Endothelial cell (in vitro differentiated cells): ENCODE measurements at regions not wholly inside any gene's neighbourhood (a gene's known extent, or its start where the extent isn't known, plus 50 kb on each side); places are given as distances from the start of the nearest gene placed in this dataset.
A peak's percentile ranks its signal among the peaks of the same experiment; 100 is the strongest.

Source experiments
- DNase-seq: peaks from one replicate; pipeline ENCODE4 v3.0.0; 2021; ENCODE audit warnings: low spot score
- H3K27ac Mint-ChIP-seq: one replicate; pipeline ENCODE4 v1.8.0; 2021; ENCODE audit warnings: mixed read lengths, inconsistent platforms; ENCODE audit not compliant: unreplicated experiment
- H3K27me3 Mint-ChIP-seq: one replicate; pipeline ENCODE4 v1.8.0; 2021; ENCODE audit warnings: mild to moderate bottlenecking, moderate library complexity, mixed read lengths, inconsistent platforms; ENCODE audit not compliant: unreplicated experiment
- H3K36me3 Mint-ChIP-seq: one replicate; pipeline ENCODE4 v1.8.0; 2021; ENCODE audit warnings: mild to moderate bottlenecking, low read depth, mixed read lengths, inconsistent platforms; ENCODE audit not compliant: unreplicated experiment
- H3K4me1 Mint-ChIP-seq: one replicate; pipeline ENCODE4 v1.8.0; 2021; ENCODE audit warnings: mild to moderate bottlenecking, mixed read lengths, inconsistent platforms; ENCODE audit not compliant: unreplicated experiment
- H3K4me3 Mint-ChIP-seq: one replicate; pipeline ENCODE4 v1.8.0; 2021; ENCODE audit warnings: mild to moderate bottlenecking, mixed read lengths, inconsistent platforms; ENCODE audit not compliant: unreplicated experiment
- H3K9me3 Mint-ChIP-seq: one replicate; pipeline ENCODE4 v1.8.0; 2021; ENCODE audit warnings: mixed read lengths, inconsistent platforms; ENCODE audit not compliant: unreplicated experiment
- CTCF ChIP-seq: fragments of 200-600 bp; sonication (generic); IDR thresholded peaks from one replicate; pipeline ENCODE4 v1.5.0; 2021; ENCODE audit warnings: antibody characterized with exemption; ENCODE audit not compliant: unreplicated experiment

DNA sequence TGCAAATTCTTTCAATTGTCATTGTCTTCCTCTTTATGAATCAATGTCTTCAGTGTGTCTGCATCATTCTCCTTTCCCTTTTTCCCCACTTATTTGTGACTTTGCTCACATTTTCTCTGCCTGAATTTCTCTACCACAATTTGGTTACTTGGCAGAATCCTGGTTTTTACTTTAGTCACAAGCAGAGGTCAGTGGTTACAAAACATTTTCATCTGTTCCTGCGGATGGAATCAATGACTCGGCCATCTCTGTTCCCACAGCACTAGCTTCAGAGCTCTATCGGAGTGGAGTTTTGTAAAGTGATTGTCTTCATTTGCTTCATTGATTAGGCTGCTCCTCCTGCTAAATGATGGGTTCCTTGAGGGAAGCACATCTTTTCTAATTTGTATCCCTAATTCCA lies 501.3 kb upstream of the AADAT start:
- no peak for DNase-seq
- no peak for TF ChIP-seq CTCF
- H3K27me3 Mint-ChIP-seq = no peaks in the 10 kb centered on the region
- peak overlapping the region; percentile 28 for H3K27ac Mint-ChIP-seq
- no peaks in the 10 kb centered on the region for H3K36me3 Mint-ChIP-seq
- peaks cover 20% of the 10 kb centered on the region for H3K4me1 Mint-ChIP-seq
- H3K9me3 Mint-ChIP-seq = no peaks in the 10 kb centered on the region
- H3K4me3 Mint-ChIP-seq = no peak overlapping the region

- peak; percentile 61 for TF ChIP-seq CTCF
- Mint-ChIP-seq H3K9me3 (no peaks in the 10 kb centered on the region), H3K27ac (no peak overlapping the region), H3K4me3 (no peak overlapping the region), H3K4me1 (peaks cover 16% of the 10 kb centered on the region), H3K36me3 (no peaks in the 10 kb centered on the region), H3K27me3 (no peaks in the 10 kb centered on the region)
- DNase-seq = no peak
These were observed 499.9 kb upstream of the AADAT start for GRCh38 chr4:170589597-170590191.

DNA sequence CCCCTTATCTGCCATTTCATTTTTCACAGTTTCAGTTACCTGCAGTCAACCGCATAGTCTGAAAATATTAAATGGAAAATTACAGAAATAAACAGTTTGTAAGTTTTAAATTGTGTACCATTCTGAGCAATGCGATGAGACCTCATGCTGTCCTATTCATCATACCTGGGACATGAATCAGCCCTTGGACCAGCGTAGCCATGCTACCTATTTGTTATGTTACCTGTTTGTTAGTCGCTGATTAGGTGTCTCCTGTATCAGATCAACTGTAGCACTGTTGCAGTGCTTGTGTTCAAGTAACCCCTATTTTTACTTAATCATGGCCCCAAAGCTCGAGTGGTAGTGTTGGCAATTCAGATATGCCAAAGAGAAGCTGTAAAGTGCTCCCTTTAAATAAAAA lies 492.2 kb upstream of the AADAT start:
- no peak overlapping the region for H3K27ac Mint-ChIP-seq
- no peaks in the 10 kb centered on the region for H3K27me3 Mint-ChIP-seq
- H3K9me3 Mint-ChIP-seq = no peaks in the 10 kb centered on the region
- no peaks in the 10 kb centered on the region for H3K36me3 Mint-ChIP-seq
- no peaks in the 10 kb centered on the region for H3K4me1 Mint-ChIP-seq
- TF ChIP-seq CTCF = no peak
- DNase-seq = no peak
- H3K4me3 Mint-ChIP-seq = no peak overlapping the region

- no peak overlapping the region for H3K4me3 Mint-ChIP-seq
- no peaks in the 10 kb centered on the region for H3K27me3 Mint-ChIP-seq
- no peak for DNase-seq
- no peak overlapping the region for H3K27ac Mint-ChIP-seq
- no peaks in the 10 kb centered on the region for H3K4me1 Mint-ChIP-seq
- H3K36me3 Mint-ChIP-seq = no peaks in the 10 kb centered on the region
- no peaks in the 10 kb centered on the region for H3K9me3 Mint-ChIP-seq
- TF ChIP-seq CTCF = no peak
These were observed 491.6 kb upstream of the AADAT start for GRCh38 chr4:170581322-170581721.

- DNase-seq = no peak
- Mint-ChIP-seq H3K36me3 (no peaks in the 10 kb centered on the region), H3K27ac (no peak overlapping the region), H3K4me3 (no peak overlapping the region), H3K4me1 (no peaks in the 10 kb centered on the region), H3K27me3 (no peaks in the 10 kb centered on the region), H3K9me3 (no peaks in the 10 kb centered on the region)
- peak; percentile 43 for TF ChIP-seq CTCF
These were observed 490.9 kb upstream of the AADAT start for GRCh38 chr4:170580651-170581050.
